ENCODE measurements at regions not wholly inside any gene's neighbourhood (a gene's known extent, or its start where the extent isn't known, plus 50 kb on each side); places are given as distances from the start of the nearest gene placed in this dataset.

GRCh38 chr2:164389411-164389810, 231.9 kb downstream of the GRB14 start (continued):
- TF ChIP-seq ZBTB26 (tag by site-specific recombination; optimal IDR thresholded peaks at IDR 0.05), result no peak
- no peak for TF ChIP-seq ZNF558 (tag by site-specific recombination; IDR thresholded peaks at IDR 0.05)
- no peak for TF ChIP-seq KLF9 (tag by site-specific recombination; IDR thresholded peaks at IDR 0.05; ENCODE audit: low read depth)
- no peak for TF ChIP-seq MZF1 (tag by site-specific recombination; IDR thresholded peaks at IDR 0.05; ENCODE audit: borderline replicate concordance)
- no peak for TF ChIP-seq ZNF830 (tag by site-specific recombination; IDR thresholded peaks at IDR 0.05; ENCODE audit: low read depth)
- TF ChIP-seq ZBTB1 (tag by site-specific recombination; IDR thresholded peaks at IDR 0.05), result no peak
- TF ChIP-seq GFI1B (tag by site-specific recombination; IDR thresholded peaks at IDR 0.05), result no peak

GRCh38 chr2:164388511-164388910, 232.8 kb downstream of the GRB14 start:
- Histone ChIP-seq H3K4me1 (ENCODE audit: control insufficient read depth, insufficient read depth, low read length) (no peaks in the 10 kb centered on the region), H3K36me3 (ENCODE audit: control insufficient read depth in 2 of 2, insufficient read depth in 1 of 2, low read length in 2 of 2) (no peaks in the 10 kb centered on the region), H3K4me3 (ENCODE audit: low read depth, low read length) (no peak overlapping the region), H3K9me3 (ENCODE audit: control insufficient read depth, insufficient read depth, low read depth, low read length) (no peaks in the 10 kb centered on the region), H3K27ac (ENCODE audit: extremely low read depth, low read depth, low read length) (no peak overlapping the region)
- CTCF ChIA-PET, result interaction anchor here (0.5 to 0.6 kb wide), 2 partner anchors 286 to 917 kb away, joined by 3 to 4 read pairs; no protein-coding TSS in a partner anchor
- TF ChIP-seq ZNF792 (tag by site-specific recombination; IDR thresholded peaks at IDR 0.05), result no peak
- TF ChIP-seq ZXDB (tag by site-specific recombination; IDR thresholded peaks at IDR 0.05), result no peak
- TF ChIP-seq PATZ1 (tag by site-specific recombination; IDR thresholded peaks at IDR 0.05), result no peak
- no peak for TF ChIP-seq ZNF311 (tag by site-specific recombination; IDR thresholded peaks at IDR 0.05; ENCODE audit: borderline replicate concordance)
- TF ChIP-seq ZNF48 (tag by site-specific recombination; IDR thresholded peaks at IDR 0.05), result no peak
- TF ChIP-seq ZNF830 (tag by site-specific recombination; IDR thresholded peaks at IDR 0.05; ENCODE audit: low read depth), result no peak
- no peak for TF ChIP-seq ZNF558 (tag by site-specific recombination; IDR thresholded peaks at IDR 0.05)
- POLR2A ChIA-PET, result no interaction called here

- Histone ChIP-seq H3K36me3 (ENCODE audit: control insufficient read depth in 2 of 2, insufficient read depth in 1 of 2, low read length in 2 of 2) (no peaks in the 10 kb centered on the region), H3K27ac (ENCODE audit: extremely low read depth, low read depth, low read length) (no peak overlapping the region), H3K4me1 (ENCODE audit: control insufficient read depth, insufficient read depth, low read length) (no peaks in the 10 kb centered on the region), H3K4me3 (ENCODE audit: low read depth, low read length) (no peak overlapping the region), H3K9me3 (ENCODE audit: control insufficient read depth, insufficient read depth, low read depth, low read length) (no peaks in the 10 kb centered on the region)
- TF ChIP-seq ZNF10 (tag by site-specific recombination; IDR thresholded peaks at IDR 0.05), result no peak
- no peak for TF ChIP-seq SP7 (tag by site-specific recombination; IDR thresholded peaks at IDR 0.05)
- TF ChIP-seq ZNF2 (tag by site-specific recombination; IDR thresholded peaks at IDR 0.05), result no peak
- TF ChIP-seq ZNF426 (tag by site-specific recombination; IDR thresholded peaks at IDR 0.05), result no peak
- TF ChIP-seq ZNF701 (tag by site-specific recombination; IDR thresholded peaks at IDR 0.05), result no peak
- ChIA-PET CTCF (no interaction called here), POLR2A (no interaction called here)
Measured at GRCh38 chr2:164386231-164386630, 235.1 kb downstream of the GRB14 start.

GRCh38 chr2:164384434-164384833, 236.8 kb downstream of the GRB14 start:
- ChIA-PET POLR2A (no interaction called here), CTCF (no interaction called here)
- Histone ChIP-seq H3K4me1 (ENCODE audit: control insufficient read depth, insufficient read depth, low read length) (no peaks in the 10 kb centered on the region), H3K36me3 (ENCODE audit: control insufficient read depth in 2 of 2, insufficient read depth in 1 of 2, low read length in 2 of 2) (no peaks in the 10 kb centered on the region), H3K4me3 (ENCODE audit: low read depth, low read length) (no peak overlapping the region), H3K9me3 (ENCODE audit: control insufficient read depth, insufficient read depth, low read depth, low read length) (no peaks in the 10 kb centered on the region), H3K27ac (ENCODE audit: extremely low read depth, low read depth, low read length) (no peak overlapping the region)
- no peak for TF ChIP-seq SETDB1 (IDR thresholded peaks at IDR 0.05; ENCODE audit: insufficient read length, low read length)
- no peak for TF ChIP-seq ZBTB17 (tag by site-specific recombination; IDR thresholded peaks at IDR 0.05)
- no peak for TF ChIP-seq ZSCAN30 (tag by site-specific recombination; IDR thresholded peaks at IDR 0.05)
- no peak for TF ChIP-seq EGR2 (tag by site-specific recombination; IDR thresholded peaks at IDR 0.05; ENCODE audit: low read depth)
- TF ChIP-seq ZNF600 (tag by site-specific recombination; IDR thresholded peaks at IDR 0.05), result no peak
- TF ChIP-seq PRDM2 (tag by site-specific recombination; IDR thresholded peaks at IDR 0.05; ENCODE audit: borderline replicate concordance), result no peak
- no peak for TF ChIP-seq ZNF585B (tag by site-specific recombination; IDR thresholded peaks at IDR 0.05)

Data from HEK293 (cell line).